ENCODE measurements at regions not wholly inside any gene's neighbourhood (a gene's known extent, or its start where the extent isn't known, plus 50 kb on each side); places are given as distances from the start of the nearest gene placed in this dataset.

- TF ChIP-seq EZH2 (IDR thresholded peaks at IDR 0.05), result no peak
- no peak for TF ChIP-seq POLR2AphosphoS5 (IDR thresholded peaks at IDR 0.05; ENCODE audit: borderline replicate concordance, low read depth, low read length)
- no peak for TF ChIP-seq FOXP2 (optimal IDR thresholded peaks at IDR 0.05; ENCODE audit: control extremely low read depth, extremely low read length, insufficient read depth)
Measured at GRCh38 chr5:57698086-57698485, 215.5 kb upstream of the ACTBL2 start.

All from SK-N-MC (cell line).